ENCODE measurements at regions not wholly inside any gene's neighbourhood (a gene's known extent, or its start where the extent isn't known, plus 50 kb on each side); places are given as distances from the start of the nearest gene placed in this dataset.
"Not testable (repeated sequence)": the region's sequence is repeated elsewhere in the genome, so short reads cannot be mapped to it uniquely, and the experiment has no call there.

DNA sequence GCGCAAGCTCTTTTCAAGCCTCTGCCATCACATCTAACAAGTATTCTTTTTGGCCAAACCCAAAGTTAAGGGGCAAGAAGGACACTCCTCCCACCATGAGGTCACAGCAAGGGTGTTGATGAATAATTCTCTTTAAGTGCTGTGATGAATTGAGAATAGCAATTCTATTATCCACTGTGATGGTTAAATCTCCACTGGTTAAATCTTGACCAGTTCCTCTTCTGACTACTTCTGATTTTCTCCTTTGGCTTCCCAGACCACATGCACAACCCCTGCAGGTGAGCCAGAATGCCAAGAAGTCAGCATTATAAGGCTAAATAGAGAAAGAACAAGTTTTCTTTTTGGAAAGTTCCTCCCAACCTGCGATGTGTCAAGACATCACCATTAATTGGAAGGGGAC, 90.6 kb upstream of the BCL2L14 start:
- Mint-ChIP-seq H3K4me3 (no peak overlapping the region), H3K27ac (peak overlapping the region; percentile 79), H3K9me3 (ENCODE audit: low read depth) (peaks cover 10% of the 10 kb centered on the region), H3K4me1 (peaks cover 58% of the 10 kb centered on the region), H3K36me3 (ENCODE audit: low read depth) (peaks cover 25% of the 10 kb centered on the region), H3K27me3 (no peaks in the 10 kb centered on the region)
- POLR2A ChIA-PET: interaction anchor here (0.6 to 2.0 kb wide), 3 partner anchors 29 to 327 kb away, joined by 4 to 17 read pairs (median 8); no protein-coding TSS in a partner anchor
- intact Hi-C loops (cut with DNase I, micrococcal nuclease): loop anchor here (1.0 to 2.0 kb wide), 8 partner anchors 19 to 249 kb away; no protein-coding TSS in a partner anchor
- DNase-seq (no peak), ATAC-seq (no peak)
- CTCF ChIA-PET: interaction anchor here (0.6 to 4.3 kb wide), 9 partner anchors 13 to 209 kb away, joined by 3 to 32 read pairs (median 4); no protein-coding TSS in a partner anchor

- Mint-ChIP-seq H3K4me3 (peak overlapping the region; percentile 26), H3K4me1 (peaks cover 58% of the 10 kb centered on the region), H3K27me3 (no peaks in the 10 kb centered on the region), H3K27ac (peak overlapping the region; percentile 99), H3K9me3 (ENCODE audit: low read depth) (peaks cover 15% of the 10 kb centered on the region), H3K36me3 (ENCODE audit: low read depth) (peaks cover 29% of the 10 kb centered on the region)
- ChIA-PET POLR2A (interaction anchor here (0.6 to 2.0 kb wide), 13 partner anchors 11 to 332 kb away, joined by 3 to 37 read pairs (median 4); partner anchors contain the start of gene ETV6), CTCF (interaction anchor here (0.6 to 4.3 kb wide), 16 partner anchors 8 to 399 kb away, joined by 3 to 32 read pairs (median 4); no protein-coding TSS in a partner anchor)
- intact Hi-C loops (cut with DNase I, micrococcal nuclease): loop anchor here (1.0 to 2.0 kb wide), 16 partner anchors 17 to 400 kb away; partner anchors contain the start of gene ETV6 (in 2 of the 2)
- peak; percentile 70 for DNase-seq
- peak; percentile 87 for ATAC-seq
These were observed 89.5 kb upstream of the BCL2L14 start for GRCh38 chr12:11981121-11981733.

GRCh38 chr12:11984417-11984816, 86.3 kb upstream of the BCL2L14 start:
- DNase-seq (no peak), ATAC-seq (no peak)
- intact Hi-C loops (cut with DNase I, micrococcal nuclease): no loop called here
- no peaks in the 10 kb centered on the region for H3K27me3 Mint-ChIP-seq
- POLR2A ChIA-PET: interaction anchor here (0.6 kb wide), 1 partner anchor 254 kb away, joined by 4 read pairs; no protein-coding TSS in a partner anchor
- CTCF ChIA-PET: interaction anchor here (0.6 to 2.8 kb wide), 3 partner anchors 18 to 205 kb away, joined by 3 to 13 read pairs (median 10); no protein-coding TSS in a partner anchor
- no peak overlapping the region for H3K4me3 Mint-ChIP-seq
- peaks cover 46% of the 10 kb centered on the region for H3K4me1 Mint-ChIP-seq
- peaks cover 37% of the 10 kb centered on the region for H3K36me3 Mint-ChIP-seq (ENCODE audit: low read depth)
- H3K27ac Mint-ChIP-seq: no peak overlapping the region
- peaks cover 23% of the 10 kb centered on the region for H3K9me3 Mint-ChIP-seq (ENCODE audit: low read depth)

- CTCF ChIA-PET: interaction anchor here (2.8 kb wide), 1 partner anchor 16 kb away, joined by 13 read pairs; no protein-coding TSS in a partner anchor
- Mint-ChIP-seq H3K4me1 (peaks cover 29% of the 10 kb centered on the region), H3K27me3 (no peaks in the 10 kb centered on the region), H3K36me3 (ENCODE audit: low read depth) (peaks cover 35% of the 10 kb centered on the region), H3K27ac (no peak overlapping the region), H3K9me3 (ENCODE audit: low read depth) (peaks cover 23% of the 10 kb centered on the region), H3K4me3 (no peak overlapping the region)
- POLR2A ChIA-PET: no interaction called here
- intact Hi-C loops (cut with DNase I, micrococcal nuclease): no loop called here
- no peak for DNase-seq
- ATAC-seq: no peak
These were observed 84.6 kb upstream of the BCL2L14 start for GRCh38 chr12:11986165-11986564.

DNA sequence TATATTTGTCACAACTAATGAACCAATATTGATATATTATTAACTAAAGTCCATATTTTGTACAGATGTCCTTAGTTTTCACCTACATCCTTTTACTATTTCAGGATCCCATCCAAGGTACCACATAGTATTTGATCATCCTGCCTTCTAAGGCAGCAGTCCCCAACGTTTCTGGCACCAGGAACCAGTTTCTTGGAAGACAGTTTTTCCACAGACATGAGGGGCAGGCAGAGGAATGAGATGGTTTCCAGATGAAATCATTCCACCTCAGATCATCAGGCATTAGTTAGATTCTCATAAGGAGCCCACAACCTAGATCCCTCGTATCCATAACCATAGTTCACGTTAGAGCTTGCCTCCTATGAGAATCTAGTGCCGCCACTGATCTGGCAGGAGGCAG, 82.8 kb upstream of the BCL2L14 start:
- Mint-ChIP-seq H3K4me3 (no peak overlapping the region), H3K4me1 (peaks cover 14% of the 10 kb centered on the region), H3K27me3 (no peaks in the 10 kb centered on the region), H3K9me3 (ENCODE audit: low read depth) (peaks cover 26% of the 10 kb centered on the region), H3K27ac (no peak overlapping the region), H3K36me3 (ENCODE audit: low read depth) (peaks cover 32% of the 10 kb centered on the region)
- intact Hi-C loops (cut with DNase I, micrococcal nuclease): loop anchor here in 1 of 2 experiments (1.0 kb wide), 1 partner anchor 16 kb away; no protein-coding TSS in a partner anchor
- POLR2A ChIA-PET: no interaction called here
- ATAC-seq (no peak), DNase-seq (no peak)
- CTCF ChIA-PET: interaction anchor here (0.8 to 1.6 kb wide), 2 partner anchors 14 to 45 kb away, joined by 3 read pairs; no protein-coding TSS in a partner anchor

- peaks cover 15% of the 10 kb centered on the region for H3K36me3 Mint-ChIP-seq (ENCODE audit: low read depth)
- no peak for ATAC-seq
- ChIA-PET POLR2A (interaction anchor here (0.9 kb wide), 1 partner anchor 10 kb away, joined by 4 read pairs; no protein-coding TSS in a partner anchor), CTCF (no interaction called here)
- no peak overlapping the region for H3K4me3 Mint-ChIP-seq
- no peak overlapping the region for H3K27ac Mint-ChIP-seq
- H3K27me3 Mint-ChIP-seq: no peaks in the 10 kb centered on the region
- no peak for DNase-seq
- peaks cover 3% of the 10 kb centered on the region for H3K4me1 Mint-ChIP-seq
- intact Hi-C loops (cut with DNase I, micrococcal nuclease): no loop called here
- H3K9me3 Mint-ChIP-seq (ENCODE audit: low read depth): peaks cover 10% of the 10 kb centered on the region
These were observed 79.1 kb upstream of the BCL2L14 start for GRCh38 chr12:11991604-11992003.

DNA sequence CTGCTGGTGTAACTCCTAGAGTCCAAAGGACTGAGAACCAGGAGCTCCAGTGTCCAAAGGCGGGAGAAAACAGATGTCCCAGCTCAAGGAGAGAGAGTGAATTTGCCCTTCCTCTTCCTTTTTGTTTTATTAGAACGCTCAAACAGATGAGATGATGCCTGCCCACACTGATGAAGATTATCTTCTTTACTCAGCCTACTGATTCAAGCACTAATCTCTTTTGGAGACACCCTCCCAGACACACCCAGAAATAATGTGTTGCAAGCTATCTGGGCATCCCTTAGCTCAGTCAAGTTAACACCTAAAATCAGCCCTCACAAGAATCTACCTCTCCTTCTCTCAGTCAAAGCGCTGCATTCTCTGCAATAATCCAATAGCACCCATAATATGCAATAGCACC, 78.2 kb upstream of the BCL2L14 start:
- intact Hi-C loops (cut with DNase I, micrococcal nuclease): no loop called here
- peaks cover 5% of the 10 kb centered on the region for H3K4me1 Mint-ChIP-seq
- H3K27ac Mint-ChIP-seq: no peak overlapping the region
- peaks cover 9% of the 10 kb centered on the region for H3K9me3 Mint-ChIP-seq (ENCODE audit: low read depth)
- H3K36me3 Mint-ChIP-seq (ENCODE audit: low read depth): peaks cover 14% of the 10 kb centered on the region
- ChIA-PET CTCF (interaction anchor here (1.1 kb wide), 1 partner anchor 36 kb away, joined by 3 read pairs; no protein-coding TSS in a partner anchor), POLR2A (interaction anchor here (0.9 kb wide), 1 partner anchor 11 kb away, joined by 4 read pairs; no protein-coding TSS in a partner anchor)
- H3K27me3 Mint-ChIP-seq: no peaks in the 10 kb centered on the region
- DNase-seq: no peak
- ATAC-seq: no peak
- H3K4me3 Mint-ChIP-seq: no peak overlapping the region

- H3K9me3 Mint-ChIP-seq (ENCODE audit: low read depth): peaks cover 14% of the 10 kb centered on the region
- H3K4me3 Mint-ChIP-seq, CTCF ChIA-PET, H3K27me3 Mint-ChIP-seq: not testable (repeated sequence)
- peaks cover 31% of the 10 kb centered on the region for H3K4me1 Mint-ChIP-seq
- peak overlapping the region; percentile 84 for H3K27ac Mint-ChIP-seq
- peak; percentile 66 for DNase-seq
- H3K36me3 Mint-ChIP-seq (ENCODE audit: low read depth): peaks cover 21% of the 10 kb centered on the region
- POLR2A ChIA-PET: interaction anchor here (0.6 to 1.2 kb wide), 3 partner anchors 9 to 17 kb away, joined by 3 to 4 read pairs (median 4); no protein-coding TSS in a partner anchor
- peak; percentile 75 for ATAC-seq
- intact Hi-C loops (cut with DNase I, micrococcal nuclease): loop anchor here (1.0 to 2.0 kb wide), 2 partner anchors 17 to 18 kb away; no protein-coding TSS in a partner anchor
These were observed 72.3 kb upstream of the BCL2L14 start for GRCh38 chr12:11998307-11998943.

- DNase-seq (no peak), ATAC-seq (no peak)
- H3K4me3 Mint-ChIP-seq: no peak overlapping the region
- H3K27me3 Mint-ChIP-seq: no peaks in the 10 kb centered on the region
- CTCF ChIA-PET: interaction anchor here (1.4 kb wide), 1 partner anchor 17 kb away, joined by 4 read pairs; no protein-coding TSS in a partner anchor
- H3K9me3 Mint-ChIP-seq (ENCODE audit: low read depth): peaks cover 14% of the 10 kb centered on the region
- POLR2A ChIA-PET: interaction anchor here (1.0 to 1.2 kb wide), 2 partner anchors 9 to 17 kb away, joined by 3 to 4 read pairs; no protein-coding TSS in a partner anchor
- peak overlapping the region; percentile 84 for H3K27ac Mint-ChIP-seq
- peaks cover 31% of the 10 kb centered on the region for H3K4me1 Mint-ChIP-seq
- intact Hi-C loops (cut with DNase I, micrococcal nuclease): loop anchor here (1.0 to 2.0 kb wide), 2 partner anchors 18 kb away; no protein-coding TSS in a partner anchor
- peaks cover 21% of the 10 kb centered on the region for H3K36me3 Mint-ChIP-seq (ENCODE audit: low read depth)
These were observed 71.8 kb upstream of the BCL2L14 start for GRCh38 chr12:11998944-11999315.

- H3K27ac Mint-ChIP-seq: no peak overlapping the region
- no peak for DNase-seq
- peaks cover 47% of the 10 kb centered on the region for H3K4me1 Mint-ChIP-seq
- ATAC-seq: no peak
- ChIA-PET POLR2A (no interaction called here), CTCF (interaction anchor here (0.6 to 4.0 kb wide), 6 partner anchors 14 to 425 kb away, joined by 3 to 13 read pairs (median 3); no protein-coding TSS in a partner anchor)
- H3K27me3 Mint-ChIP-seq: no peaks in the 10 kb centered on the region
- H3K9me3 Mint-ChIP-seq (ENCODE audit: low read depth): peaks cover 16% of the 10 kb centered on the region
- H3K36me3 Mint-ChIP-seq (ENCODE audit: low read depth): peaks cover 16% of the 10 kb centered on the region
- intact Hi-C loops (cut with DNase I, micrococcal nuclease): loop anchor here in 1 of 2 experiments (1.0 kb wide), 1 partner anchor 16 kb away; no protein-coding TSS in a partner anchor
- H3K4me3 Mint-ChIP-seq: no peak overlapping the region
These were observed 67.1 kb upstream of the BCL2L14 start for GRCh38 chr12:12003609-12004008.

DNA sequence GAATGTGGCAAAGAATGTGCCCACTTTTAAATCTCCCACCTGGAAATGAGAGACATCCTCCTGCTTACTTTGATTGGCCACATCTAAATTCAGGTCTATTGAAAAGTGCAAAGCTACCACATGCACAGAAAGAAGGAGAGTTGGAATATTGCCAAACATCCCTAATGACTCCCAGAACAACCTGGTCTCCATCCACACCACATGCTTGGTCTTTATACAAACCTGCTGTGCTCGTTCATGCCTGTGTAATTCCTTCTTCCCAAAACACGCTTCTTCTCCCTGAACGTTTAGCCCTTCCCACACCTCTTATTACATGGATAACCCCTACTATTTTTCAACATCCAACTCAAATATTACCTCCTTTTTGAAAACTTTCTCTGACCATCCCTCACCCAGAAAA, 66.2 kb upstream of the BCL2L14 start:
- intact Hi-C loops (cut with DNase I, micrococcal nuclease): loop anchor here in 1 of 2 experiments (1.0 kb wide), 1 partner anchor 17 kb away; no protein-coding TSS in a partner anchor
- POLR2A ChIA-PET: no interaction called here

More for the DNA sequence above, 66.2 kb upstream of the BCL2L14 start:
- CTCF ChIA-PET: interaction anchor here (1.0 to 4.0 kb wide), 3 partner anchors 15 to 29 kb away, joined by 3 to 13 read pairs (median 3); no protein-coding TSS in a partner anchor
- H3K27ac Mint-ChIP-seq: no peak overlapping the region
- ATAC-seq: no peak
- peaks cover 48% of the 10 kb centered on the region for H3K4me1 Mint-ChIP-seq
- H3K4me3 Mint-ChIP-seq: no peak overlapping the region
- no peak for DNase-seq
- H3K9me3 Mint-ChIP-seq (ENCODE audit: low read depth): peaks cover 10% of the 10 kb centered on the region
- H3K27me3 Mint-ChIP-seq: no peaks in the 10 kb centered on the region
- peaks cover 10% of the 10 kb centered on the region for H3K36me3 Mint-ChIP-seq (ENCODE audit: low read depth)
